GM21619 (cell line): ENCODE measurements at regions not wholly inside any gene's neighbourhood (a gene's known extent, or its start where the extent isn't known, plus 50 kb on each side); places are given as distances from the start of the nearest gene placed in this dataset.

Experiments used
- ATAC-seq: cut with Tn5 transposase; IDR thresholded peaks from one replicate; pipeline ENCODE4 v1.9.1; 2021; ENCODE audit not compliant: unreplicated experiment

GRCh38 chr5:144581044-144581443, 410.4 kb downstream of the KCTD16 start:
- no peak for ATAC-seq

GRCh38 chr5:144577676-144578075, 407.0 kb downstream of the KCTD16 start:
- no peak for ATAC-seq

- ATAC-seq = no peak
Measured at GRCh38 chr5:144575736-144576135, 405.1 kb downstream of the KCTD16 start.

- no peak for ATAC-seq
Measured at GRCh38 chr5:144567421-144567780, 396.7 kb downstream of the KCTD16 start.

DNA sequence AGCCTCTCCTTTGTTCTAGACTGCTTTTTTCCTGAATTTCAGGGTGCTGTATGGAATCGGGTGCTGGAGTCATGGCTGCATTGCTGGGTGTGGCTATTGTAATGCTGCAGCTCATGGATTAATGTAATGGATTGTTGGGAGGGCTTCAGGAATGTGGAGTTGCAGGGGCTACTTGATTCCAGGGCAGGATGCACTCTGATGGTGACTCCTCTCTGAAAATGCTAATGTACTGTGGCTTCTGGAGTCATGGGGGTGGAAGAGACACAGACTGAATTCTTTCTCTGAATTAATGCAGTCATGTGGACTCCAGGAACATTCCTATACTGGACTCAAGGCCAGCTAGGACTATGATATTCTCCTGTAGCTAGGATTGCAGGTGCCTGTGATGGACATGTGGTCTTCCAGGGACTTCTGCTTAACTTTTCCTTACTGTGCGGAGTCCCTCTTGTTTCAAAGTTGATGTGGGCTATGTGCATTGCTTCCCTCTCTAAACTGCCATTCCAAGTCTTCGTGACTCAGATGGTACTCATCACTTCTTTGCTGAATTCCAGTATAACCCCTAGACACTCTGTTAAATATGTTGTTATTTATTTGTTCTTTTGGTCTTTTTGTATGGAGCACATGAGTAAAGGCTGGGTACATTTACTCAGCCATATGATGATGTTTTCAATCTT, 396.2 kb downstream of the KCTD16 start:
- no peak for ATAC-seq

GRCh38 chr5:144549580-144549979, 378.9 kb downstream of the KCTD16 start:
- no peak for ATAC-seq

GRCh38 chr5:144548936-144549335, 378.3 kb downstream of the KCTD16 start:
- ATAC-seq = no peak

- ATAC-seq = no peak
Measured at GRCh38 chr5:144547098-144547499, 376.4 kb downstream of the KCTD16 start.

DNA sequence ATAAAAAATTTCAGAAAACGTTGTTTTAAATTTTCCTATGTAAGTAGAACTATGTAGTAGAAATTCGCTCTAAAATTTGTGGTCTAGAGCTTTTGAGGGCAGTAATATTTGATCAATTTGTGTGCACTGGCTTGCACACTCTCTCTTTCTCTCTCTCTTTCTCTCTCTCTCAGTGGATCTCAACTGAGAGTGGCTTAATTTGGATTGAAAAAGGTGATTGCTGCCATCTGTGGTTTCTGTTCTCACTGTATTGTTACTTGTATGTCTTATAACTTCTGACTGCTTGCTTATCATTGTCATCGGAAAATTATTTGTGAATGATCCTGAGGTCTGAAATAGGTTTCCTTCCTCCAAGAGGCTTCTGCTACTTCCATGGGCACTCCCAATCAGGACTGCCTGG, 368.2 kb downstream of the KCTD16 start:
- no peak for ATAC-seq
